8988T (cell line): ENCODE measurements at regions not wholly inside any gene's neighbourhood (a gene's known extent, or its start where the extent isn't known, plus 50 kb on each side); places are given as distances from the start of the nearest gene placed in this dataset.
"Not testable (repeated sequence)": the region's sequence is repeated elsewhere in the genome, so short reads cannot be mapped to it uniquely, and the experiment has no call there.

Source experiments
- DNase-seq: peaks from one replicate; pipeline ENCODE4 v3.0.0; 2011

- DNase-seq: no peak
These were observed 209.6 kb upstream of the TNC start for GRCh38 chr9:115327436-115328122.

GRCh38 chr9:115328228-115328627, 210.3 kb upstream of the TNC start:
- no peak for DNase-seq

- no peak for DNase-seq
These were observed 210.7 kb upstream of the TNC start for GRCh38 chr9:115328677-115329076.

DNA sequence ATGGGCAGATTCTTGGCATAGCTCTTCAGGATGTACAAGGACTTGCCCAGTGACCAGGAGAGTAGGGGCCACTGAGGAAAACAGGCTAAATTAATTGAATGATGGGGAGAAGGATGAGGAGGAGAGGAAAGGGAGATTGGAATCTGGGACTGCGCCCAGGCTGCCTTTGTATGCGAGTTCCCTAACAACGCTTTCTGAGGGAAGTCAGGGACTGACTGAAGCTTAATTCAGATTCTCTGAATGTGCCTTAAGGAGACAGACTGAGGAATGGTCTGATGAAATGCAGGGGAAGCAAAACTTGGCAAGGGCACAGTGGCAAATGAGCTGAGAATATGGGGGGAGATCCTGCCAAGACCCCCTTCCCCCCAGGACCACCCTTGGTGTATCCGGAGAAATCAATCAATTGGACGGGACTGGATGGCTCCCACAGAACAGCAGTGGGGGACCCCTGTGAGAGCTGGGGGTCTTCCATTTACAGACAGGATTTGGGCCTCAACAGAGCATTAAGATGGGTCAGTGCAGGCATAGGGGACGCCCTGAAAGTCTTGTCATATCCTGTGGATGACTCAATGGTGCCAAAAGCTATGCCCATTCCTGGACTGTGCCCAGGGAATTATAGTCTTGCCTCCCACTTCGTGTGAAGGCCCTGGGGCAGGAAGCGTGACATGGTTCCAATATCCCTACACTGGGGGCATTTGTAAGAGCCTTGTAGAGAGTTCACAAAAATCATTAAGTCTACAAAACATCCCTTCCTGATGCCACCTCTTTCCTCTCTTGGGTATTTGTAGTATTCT, 215.5 kb upstream of the TNC start:
- DNase-seq: no peak

- no peak for DNase-seq
These were observed 217.5 kb upstream of the TNC start for GRCh38 chr9:115335439-115335838.

DNA sequence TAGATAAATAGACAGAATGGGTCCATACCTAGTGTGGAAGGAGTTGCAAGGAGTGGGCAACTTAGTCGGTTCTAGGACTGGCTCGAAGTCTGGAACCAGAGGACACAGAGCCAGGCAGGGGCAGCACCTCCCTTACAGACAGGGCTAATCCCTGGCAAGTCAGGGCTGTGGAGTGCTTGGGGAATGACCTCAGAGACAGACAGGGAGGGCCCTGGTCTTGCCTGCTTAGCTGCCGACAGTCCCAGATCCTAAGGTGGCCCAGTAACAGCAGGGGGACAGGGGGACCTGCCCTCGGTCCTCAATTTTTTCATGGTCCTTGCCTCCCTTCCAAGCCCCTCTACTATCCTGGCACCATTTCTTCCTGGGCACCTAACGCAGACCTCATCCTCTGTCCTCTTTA, 222.4 kb upstream of the TNC start:
- no peak for DNase-seq

DNA sequence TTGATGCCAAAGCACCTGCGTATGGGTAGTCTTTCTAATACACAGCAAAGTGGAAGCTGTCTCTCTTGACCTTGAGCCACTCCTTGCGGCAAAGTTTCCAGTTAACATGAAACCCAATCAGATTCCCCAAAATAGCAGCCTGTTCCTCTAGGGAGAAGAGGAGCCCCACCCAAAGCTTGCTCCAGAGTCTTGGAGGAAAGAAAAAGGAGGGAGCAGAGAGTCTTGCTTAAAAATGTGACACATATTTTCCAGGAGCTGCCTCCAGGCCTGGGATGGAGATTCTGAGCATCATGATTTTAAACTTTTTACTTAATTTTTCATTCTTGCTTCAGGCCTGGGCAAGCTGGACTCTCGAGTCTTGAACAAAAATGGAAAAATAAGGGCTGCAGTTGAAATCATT, 223.5 kb upstream of the TNC start:
- DNase-seq: no peak

DNA sequence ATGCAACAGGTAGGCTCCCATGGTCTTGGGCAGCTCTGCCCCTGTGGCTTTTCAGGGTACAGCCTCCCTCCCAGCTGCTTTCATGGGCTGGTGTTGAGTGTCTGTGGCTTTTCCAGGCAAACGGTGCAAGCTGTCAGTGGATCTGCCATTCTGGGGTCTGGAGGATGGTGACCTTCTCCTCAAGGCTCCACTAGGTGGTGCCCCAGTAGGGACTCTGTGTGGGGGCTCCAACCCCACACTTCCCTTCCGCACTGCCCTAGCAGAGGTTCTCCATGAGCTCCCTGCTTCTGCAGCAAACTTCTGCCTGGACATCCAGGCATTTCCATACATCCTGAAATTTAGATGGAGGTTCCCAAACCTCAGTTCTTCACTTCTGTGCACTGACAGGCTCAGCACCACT, 229.8 kb upstream of the TNC start:
- not testable (repeated sequence) for DNase-seq

- not testable (repeated sequence) for DNase-seq
These were observed 231.0 kb upstream of the TNC start for GRCh38 chr9:115348936-115349335.

DNA sequence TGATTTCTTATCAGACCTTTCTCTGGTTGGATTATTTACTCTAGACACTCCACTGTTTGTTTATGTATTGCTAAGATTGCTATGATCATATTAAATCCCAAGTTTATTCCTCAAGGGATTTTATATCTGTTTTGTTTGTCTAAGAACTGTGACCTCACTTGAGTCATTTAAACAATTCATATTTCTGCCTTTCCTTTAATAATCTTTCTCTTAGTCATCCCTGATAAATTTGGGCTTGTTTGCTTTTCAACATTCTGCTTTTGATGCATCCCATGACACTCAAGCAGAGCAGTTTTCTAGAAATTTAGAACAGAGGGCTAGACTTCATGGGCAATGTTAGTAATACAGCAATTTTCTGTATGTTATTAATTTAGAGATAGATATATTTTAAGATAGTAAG, 231.6 kb upstream of the TNC start:
- DNase-seq: no peak

DNA sequence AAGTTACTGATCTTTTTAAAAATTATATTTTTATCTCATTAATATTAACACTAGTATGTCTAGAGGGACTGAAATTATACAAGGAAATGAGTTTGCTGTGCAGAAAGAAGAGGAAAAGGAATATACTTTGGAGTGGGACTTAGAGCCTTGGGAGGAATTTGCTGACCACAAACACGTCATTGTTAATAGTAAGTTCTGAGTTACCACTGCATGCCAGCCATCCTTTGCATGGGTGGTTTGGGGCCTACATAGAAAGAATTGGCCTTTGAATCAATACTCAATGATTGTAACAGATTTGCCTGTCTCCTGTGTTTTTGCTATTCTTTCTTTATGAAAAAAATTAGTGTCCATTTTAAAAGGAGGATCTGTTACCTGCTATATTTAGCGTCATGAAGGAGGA, 232.6 kb upstream of the TNC start:
- DNase-seq: no peak

- no peak for DNase-seq
These were observed 235.7 kb upstream of the TNC start for GRCh38 chr9:115353681-115354080.

- no peak for DNase-seq
These were observed 239.9 kb upstream of the TNC start for GRCh38 chr9:115357821-115358220.

- DNase-seq: no peak
These were observed 241.2 kb upstream of the TNC start for GRCh38 chr9:115359017-115359780.

DNA sequence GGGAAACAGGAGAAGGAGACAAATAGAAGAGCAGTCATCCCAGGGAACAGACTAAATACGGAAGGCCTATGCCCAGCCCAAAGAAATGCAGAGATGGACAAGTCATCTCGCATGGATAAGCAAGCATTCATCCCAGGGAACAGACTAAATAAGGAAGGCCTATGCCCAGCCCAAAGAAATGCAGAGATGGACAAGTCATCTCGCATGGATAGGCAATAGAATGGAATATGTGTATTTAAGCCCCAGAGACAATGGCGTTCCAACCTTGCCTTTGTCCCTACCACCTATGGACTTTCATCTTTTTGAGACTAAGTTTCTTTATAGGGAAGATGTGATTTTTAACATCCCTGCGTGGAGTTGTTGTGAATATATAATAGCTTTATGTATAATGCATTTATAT, 242.2 kb upstream of the TNC start:
- DNase-seq: no peak

GRCh38 chr9:115362101-115362500, 244.1 kb upstream of the TNC start:
- no peak for DNase-seq

DNA sequence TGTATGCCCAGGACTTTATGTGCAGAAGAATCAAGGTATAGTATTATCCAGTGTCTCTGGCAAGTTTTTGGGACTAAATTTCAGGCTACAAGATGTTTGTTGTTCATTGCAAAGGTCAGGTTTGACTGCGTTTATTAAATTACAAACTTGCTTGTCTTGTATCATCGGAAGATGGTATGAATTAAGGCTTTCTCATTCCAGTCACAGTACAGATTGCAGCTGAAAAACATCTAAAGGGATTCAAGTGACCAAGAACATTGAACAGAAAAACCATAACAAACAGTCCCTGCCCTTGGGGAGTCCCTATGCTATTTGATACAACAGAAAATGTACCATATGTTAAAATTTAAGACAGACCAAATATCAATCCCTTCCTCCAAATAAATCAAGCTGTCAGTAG, 244.7 kb upstream of the TNC start:
- DNase-seq: no peak

DNA sequence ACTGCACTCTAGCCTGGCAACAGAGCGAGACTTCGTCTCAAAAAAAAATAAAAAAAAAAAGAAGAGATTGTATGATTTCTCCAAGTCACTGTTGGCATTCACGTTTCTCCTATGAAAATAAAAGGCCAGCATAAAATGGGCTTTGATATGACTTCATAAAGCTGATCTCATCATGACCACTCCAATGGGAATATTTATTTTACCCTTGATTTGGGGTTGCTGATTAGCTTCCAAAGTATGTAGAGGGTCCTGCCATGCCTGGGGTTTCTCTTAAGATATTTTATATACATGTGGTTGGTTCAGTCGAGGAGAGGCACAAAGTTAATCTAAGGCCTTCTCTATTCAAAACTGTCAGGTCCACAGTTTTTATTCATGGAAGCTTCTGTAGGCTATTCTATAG, 247.0 kb upstream of the TNC start:
- no peak for DNase-seq

DNA sequence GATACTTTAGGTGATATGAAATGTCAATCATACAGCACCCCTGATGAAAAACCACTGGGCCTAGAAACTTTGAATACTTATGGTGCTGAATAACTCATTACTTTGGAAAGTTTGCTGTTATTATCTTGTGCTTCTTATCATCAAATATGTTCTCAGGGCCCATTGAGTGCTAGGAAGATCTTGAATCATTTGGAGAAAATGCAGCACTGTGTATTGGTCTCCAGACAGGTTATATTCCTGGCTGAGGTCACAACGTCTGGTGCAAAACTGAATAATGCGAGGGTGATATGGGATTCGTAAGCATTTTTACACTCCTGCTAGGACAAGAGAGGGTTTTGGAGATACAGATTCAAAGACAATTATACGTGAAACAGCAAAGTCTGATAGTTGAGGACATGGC, 249.4 kb upstream of the TNC start:
- no peak for DNase-seq

DNA sequence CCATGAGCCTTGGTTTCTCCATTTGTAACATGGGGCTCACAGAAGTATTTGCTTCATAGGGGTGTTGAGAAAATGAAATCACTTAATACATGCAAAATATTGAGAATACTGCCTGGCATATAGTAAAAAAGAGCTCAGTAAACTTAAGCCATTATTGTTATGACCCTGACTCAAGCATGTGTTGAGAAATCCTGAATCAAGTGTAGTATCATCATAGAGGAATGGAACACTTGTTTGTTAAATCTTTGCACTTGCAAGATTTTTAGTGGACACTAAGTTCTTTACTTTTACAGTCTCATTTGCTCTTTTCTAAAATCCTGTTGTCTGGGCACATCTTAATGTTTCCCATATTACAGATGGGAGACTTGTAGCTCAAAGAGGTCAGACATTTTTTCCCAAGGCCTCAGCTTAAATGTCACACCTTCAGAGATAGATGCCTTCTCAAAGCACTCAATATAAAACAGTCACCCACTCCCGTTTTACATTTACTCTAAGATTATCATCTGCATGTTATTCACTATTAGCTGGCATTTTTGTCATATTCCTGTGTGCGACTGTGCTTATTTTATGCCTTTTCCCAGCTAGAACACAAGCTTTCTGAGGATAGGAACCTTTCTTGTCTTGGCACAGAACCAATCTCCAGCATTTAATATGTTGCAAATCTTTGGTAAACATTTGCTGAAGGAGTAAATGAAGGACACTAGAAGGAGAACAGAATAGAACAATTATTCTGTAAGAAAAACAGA, 250.0 kb upstream of the TNC start:
- DNase-seq: no peak

DNA sequence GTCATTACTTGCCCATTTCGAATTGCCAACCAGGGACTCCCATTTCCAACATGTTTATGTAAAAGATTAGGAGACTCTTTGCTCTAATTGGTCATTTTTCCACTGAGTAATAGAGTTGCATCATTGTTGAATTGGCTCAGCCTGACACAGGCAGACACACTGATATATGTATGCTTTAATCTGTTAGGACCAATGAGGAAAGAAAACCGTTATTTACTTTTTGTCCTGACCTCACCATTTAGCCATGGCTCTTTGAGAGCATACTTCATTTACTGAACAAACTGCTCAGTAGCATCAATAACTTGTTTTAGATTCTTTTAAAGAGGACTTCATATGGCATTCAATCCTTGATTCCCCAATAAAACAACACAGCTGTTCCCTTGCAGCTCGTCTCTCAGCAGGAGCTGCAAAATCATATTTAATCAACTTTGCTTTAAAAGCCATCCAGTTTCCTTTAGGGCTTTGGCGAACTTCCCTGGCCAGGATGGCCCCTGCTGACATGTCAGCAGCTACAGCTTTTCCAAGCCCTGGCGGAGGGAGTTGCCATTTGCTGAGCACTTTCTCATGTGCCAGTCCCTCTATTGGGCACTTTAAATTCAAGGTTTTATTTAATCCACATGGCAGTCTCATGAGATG, 251.5 kb upstream of the TNC start:
- no peak for DNase-seq

- DNase-seq: peak; percentile 31
These were observed 255.2 kb upstream of the TNC start for GRCh38 chr9:115373000-115373709.
